Endodermal cell (in vitro differentiated cells): ENCODE measurements at regions not wholly inside any gene's neighbourhood (a gene's known extent, or its start where the extent isn't known, plus 50 kb on each side); places are given as distances from the start of the nearest gene placed in this dataset.

ENCODE experiments used
- DNase-seq: peaks from one replicate; pipeline ENCODE4 v3.0.0-alpha.2; 2017
- H3K27ac ChIP-seq: 2 replicates; pipeline ENCODE4 v1.5.1; 2013; ENCODE audit warnings: mild to moderate bottlenecking, low read depth, low read length, moderate library complexity
- H3K27me3 ChIP-seq: 2 replicates; pipeline ENCODE4 v1.6.1; 2013; ENCODE audit warnings: mild to moderate bottlenecking, low read length, moderate library complexity; ENCODE audit not compliant: insufficient read depth, control insufficient read depth, poor library complexity, severe bottlenecking
- H3K36me3 ChIP-seq: 2 replicates; pipeline ENCODE4 v1.7.0; 2013; ENCODE audit warnings: mild to moderate bottlenecking, low read length, moderate library complexity; ENCODE audit not compliant: control insufficient read depth, insufficient read depth
- H3K4me1 ChIP-seq: one replicate; pipeline ENCODE4 v1.7.0; 2013; ENCODE audit warnings: low read length; ENCODE audit not compliant: control insufficient read depth, insufficient read depth
- H3K4me3 ChIP-seq: 2 replicates; pipeline ENCODE4 v1.5.1; 2013; ENCODE audit warnings: mild to moderate bottlenecking, low read length, moderate library complexity
- H3K9ac ChIP-seq: 2 replicates; pipeline ENCODE4 v1.6.1; 2013; ENCODE audit warnings: mild to moderate bottlenecking, low read length, moderate library complexity; ENCODE audit not compliant: poor library complexity, severe bottlenecking; ENCODE audit errors: extremely low read depth
- H3K9me3 ChIP-seq: 2 replicates; pipeline ENCODE4 v1.6.1; 2013; ENCODE audit warnings: mild to moderate bottlenecking, low read length, moderate library complexity; ENCODE audit not compliant: control insufficient read depth
- H3K27ac Mint-ChIP-seq: 2 replicates; pipeline ENCODE4 v1.8.0; 2020; ENCODE audit warnings: mixed read lengths
- H3K27me3 Mint-ChIP-seq: 2 replicates; pipeline ENCODE4 v1.8.0; 2021; ENCODE audit warnings: mild to moderate bottlenecking, mixed read lengths; ENCODE audit not compliant: insufficient read depth
- H3K36me3 Mint-ChIP-seq: 2 replicates; pipeline ENCODE4 v1.8.0; 2020; ENCODE audit warnings: low read depth, mixed read lengths
- H3K4me1 Mint-ChIP-seq: 2 replicates; pipeline ENCODE4 v1.8.0; 2020; ENCODE audit warnings: mixed read lengths
- H3K4me3 Mint-ChIP-seq: 2 replicates; pipeline ENCODE4 v1.8.0; 2020; ENCODE audit warnings: mild to moderate bottlenecking, moderate library complexity, mixed read lengths
- H3K9me3 Mint-ChIP-seq: 2 replicates; pipeline ENCODE4 v1.8.0; 2020; ENCODE audit warnings: mild to moderate bottlenecking, mixed read lengths
- WGBS, 2 experiments: methylation state at CpG; one replicate each; pipeline versions ENCODE4 v1.1.5 to v1.1.7; 2013; ENCODE audit warnings: missing lambda C conversion rate in 2 of 2, mixed read lengths in 1 of 2; ENCODE audit not compliant: insufficient coverage in 1 of 2, insufficient read length in 1 of 2; 5-methylcytosine and 5-hydroxymethylcytosine counted together
- TF ChIP-seq, protein P1 (sequence below): fragments of 200-600 bp; sonication (generic); conservative IDR thresholded peaks from 2 replicates; pipeline ENCODE4 v1.5.0; 2021; ENCODE audit warnings: antibody characterized with exemption, mild to moderate bottlenecking

DNA sequence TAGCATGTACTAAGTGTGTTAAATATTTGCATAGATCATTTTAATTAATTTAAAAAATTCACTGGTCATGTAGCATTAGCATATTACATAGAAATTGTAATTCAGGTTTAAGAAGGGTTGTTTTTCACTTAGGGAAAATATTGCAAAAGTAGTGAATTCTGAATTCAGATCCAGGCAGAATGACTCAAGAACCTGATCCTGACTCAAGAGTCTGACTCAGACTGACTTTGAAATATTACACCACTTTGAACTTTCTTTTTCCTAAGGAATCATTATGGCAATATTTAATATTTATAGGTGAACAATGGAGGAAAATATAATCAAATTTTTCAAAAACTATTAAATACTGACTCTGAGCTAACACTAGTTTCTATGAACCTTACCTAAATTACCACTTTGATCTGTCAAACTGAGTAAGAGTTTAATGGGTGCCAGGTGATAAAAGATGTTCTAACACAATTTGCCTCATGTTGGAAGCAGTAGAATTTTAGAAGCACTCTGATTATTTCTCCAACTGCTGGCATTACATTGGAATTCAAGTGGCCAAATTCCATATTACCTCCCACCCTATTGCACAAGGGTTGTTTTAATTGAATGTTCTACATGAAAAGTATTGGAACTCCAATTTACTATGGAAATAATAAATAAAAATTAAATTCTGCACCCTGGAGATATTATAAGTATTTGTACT lies 261.6 kb downstream of the SLITRK1 start:
- Mint-ChIP-seq H3K36me3 (no peaks in the 10 kb centered on the region), H3K27me3 (no peaks in the 10 kb centered on the region), H3K4me3 (no peak overlapping the region), H3K9me3 (no peaks in the 10 kb centered on the region), H3K4me1 (no peaks in the 10 kb centered on the region), H3K27ac (no peak overlapping the region)
- no peaks in the 10 kb centered on the region for H3K9me3 ChIP-seq
- H3K27ac ChIP-seq, result no peak overlapping the region
- TF ChIP-seq, protein P1, sequence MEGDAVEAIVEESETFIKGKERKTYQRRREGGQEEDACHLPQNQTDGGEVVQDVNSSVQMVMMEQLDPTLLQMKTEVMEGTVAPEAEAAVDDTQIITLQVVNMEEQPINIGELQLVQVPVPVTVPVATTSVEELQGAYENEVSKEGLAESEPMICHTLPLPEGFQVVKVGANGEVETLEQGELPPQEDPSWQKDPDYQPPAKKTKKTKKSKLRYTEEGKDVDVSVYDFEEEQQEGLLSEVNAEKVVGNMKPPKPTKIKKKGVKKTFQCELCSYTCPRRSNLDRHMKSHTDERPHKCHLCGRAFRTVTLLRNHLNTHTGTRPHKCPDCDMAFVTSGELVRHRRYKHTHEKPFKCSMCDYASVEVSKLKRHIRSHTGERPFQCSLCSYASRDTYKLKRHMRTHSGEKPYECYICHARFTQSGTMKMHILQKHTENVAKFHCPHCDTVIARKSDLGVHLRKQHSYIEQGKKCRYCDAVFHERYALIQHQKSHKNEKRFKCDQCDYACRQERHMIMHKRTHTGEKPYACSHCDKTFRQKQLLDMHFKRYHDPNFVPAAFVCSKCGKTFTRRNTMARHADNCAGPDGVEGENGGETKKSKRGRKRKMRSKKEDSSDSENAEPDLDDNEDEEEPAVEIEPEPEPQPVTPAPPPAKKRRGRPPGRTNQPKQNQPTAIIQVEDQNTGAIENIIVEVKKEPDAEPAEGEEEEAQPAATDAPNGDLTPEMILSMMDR, result no peak
- no peak overlapping the region for H3K4me3 ChIP-seq
- no peaks in the 10 kb centered on the region for H3K27me3 ChIP-seq
- H3K36me3 ChIP-seq, result no peaks in the 10 kb centered on the region
- no peak overlapping the region for H3K9ac ChIP-seq
- H3K4me1 ChIP-seq, result no peaks in the 10 kb centered on the region
- no peak for DNase-seq

DNA sequence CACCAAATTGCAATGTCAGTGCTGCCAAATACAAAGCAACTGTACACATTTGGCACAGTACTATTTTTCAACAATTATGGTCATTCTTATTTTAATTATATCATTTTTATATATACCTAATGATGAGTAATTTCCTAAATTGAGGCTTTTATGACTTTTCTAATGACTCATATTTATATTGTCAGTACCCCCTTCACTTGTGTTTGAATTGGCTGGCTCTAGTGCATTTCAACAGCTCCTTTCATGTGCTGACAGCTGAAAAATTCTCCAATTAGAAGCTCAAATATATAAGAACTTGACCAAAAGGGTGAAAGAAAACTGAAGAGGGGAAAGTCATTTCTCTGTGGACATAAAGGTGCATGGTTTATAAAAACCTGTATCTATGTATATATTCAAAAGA lies 263.3 kb downstream of the SLITRK1 start:
- no peaks in the 10 kb centered on the region for H3K4me1 Mint-ChIP-seq
- Histone ChIP-seq H3K36me3 (no peaks in the 10 kb centered on the region), H3K27me3 (no peaks in the 10 kb centered on the region), H3K4me3 (no peak overlapping the region), H3K9ac (no peak overlapping the region), H3K9me3 (peaks cover 3% of the 10 kb centered on the region), H3K27ac (no peak overlapping the region), H3K4me1 (no peaks in the 10 kb centered on the region)
- no peaks in the 10 kb centered on the region for H3K27me3 Mint-ChIP-seq
- H3K36me3 Mint-ChIP-seq, result peaks cover 2% of the 10 kb centered on the region
- DNase-seq, result no peak
- H3K27ac Mint-ChIP-seq, result no peak overlapping the region
- peaks cover 11% of the 10 kb centered on the region for H3K9me3 Mint-ChIP-seq
- TF ChIP-seq, protein P1, result no peak
- no peak overlapping the region for H3K4me3 Mint-ChIP-seq

DNA sequence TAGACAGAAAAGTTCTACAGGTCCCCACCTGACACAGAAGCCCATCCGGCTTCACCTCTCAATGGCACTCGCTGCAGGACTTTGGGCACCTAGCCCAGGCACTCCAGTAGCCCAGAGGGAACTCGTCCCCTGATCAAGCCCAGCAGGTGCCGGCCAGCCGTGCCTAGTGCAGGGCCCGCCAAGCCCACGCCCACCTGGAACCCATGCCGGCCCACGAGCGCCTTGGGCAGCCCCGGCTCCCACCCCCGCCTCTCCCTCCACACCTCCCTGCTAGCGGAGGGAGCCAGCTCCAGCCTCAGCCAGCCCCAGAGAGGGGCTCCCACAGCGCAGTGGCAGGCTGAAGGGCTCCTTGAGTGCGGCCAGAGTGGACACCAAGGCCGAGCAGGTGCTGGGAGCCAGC lies 268.8 kb downstream of the SLITRK1 start:
- TF ChIP-seq, protein P1, result no peak
- Mint-ChIP-seq H3K4me3 (no peak overlapping the region), H3K27me3 (no peaks in the 10 kb centered on the region), H3K36me3 (peaks cover 2% of the 10 kb centered on the region), H3K4me1 (no peaks in the 10 kb centered on the region), H3K27ac (no peak overlapping the region), H3K9me3 (peaks cover 28% of the 10 kb centered on the region)
- Histone ChIP-seq H3K4me1 (no peaks in the 10 kb centered on the region), H3K27me3 (no peaks in the 10 kb centered on the region), H3K4me3 (no peak overlapping the region), H3K27ac (no peak overlapping the region), H3K9ac (no peak overlapping the region), H3K9me3 (peaks cover 3% of the 10 kb centered on the region), H3K36me3 (no peaks in the 10 kb centered on the region)
- 86 to 100% methylated on average over 3 to 16 of the region's 16 CpGs for WGBS, 2 experiments
- DNase-seq, result no peak
